ENCODE measurements at regions not wholly inside any gene's neighbourhood (a gene's known extent, or its start where the extent isn't known, plus 50 kb on each side); places are given as distances from the start of the nearest gene placed in this dataset.

DNA sequence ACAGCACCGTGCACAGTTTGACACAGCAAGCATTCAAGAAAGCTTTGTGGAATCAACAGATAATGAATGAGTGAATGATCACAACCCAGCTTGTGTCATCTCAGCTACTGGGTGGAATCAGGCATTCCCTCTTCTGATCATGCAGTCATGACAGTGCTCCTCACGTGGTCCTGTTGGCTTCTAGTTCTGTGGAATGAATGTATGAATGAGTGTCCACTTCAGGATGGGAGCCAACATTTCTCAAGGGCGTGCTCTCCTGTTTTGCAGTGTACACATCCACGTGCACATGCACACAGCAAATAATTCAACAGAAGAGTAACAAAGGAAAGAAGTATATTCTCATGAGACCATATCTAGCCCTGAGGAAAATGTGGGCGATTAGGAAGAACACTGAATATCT is 133.1 kb upstream of the NPVF start:
- TF ChIP-seq CTCF (IDR thresholded peaks at IDR 0.05 in 4 of 5, conservative IDR thresholded peaks at IDR 0.05 in 1 of 5) (no peak), POLR2A (IDR thresholded peaks at IDR 0.05) (no peak)

Measured in gastrocnemius medialis (tissue), 4 donors.